ENCODE measurements at regions not wholly inside any gene's neighbourhood (a gene's known extent, or its start where the extent isn't known, plus 50 kb on each side); places are given as distances from the start of the nearest gene placed in this dataset.

- TF ChIP-seq PBX2 (CRISPR knock-in tag; IDR thresholded peaks at IDR 0.05; ENCODE audit: low read depth): no peak
- peak; percentile 77 for TF ChIP-seq PBX2 (tag; conservative IDR thresholded peaks at IDR 0.05; ENCODE audit: low read depth)
- no peak for TF ChIP-seq EZH2 (IDR thresholded peaks at IDR 0.05; ENCODE audit: borderline replicate concordance, low read depth, low read length)
- TF ChIP-seq TCF3 (CRISPR knock-in tag; IDR thresholded peaks at IDR 0.05): peak; percentile 72
- TF ChIP-seq PML (IDR thresholded peaks at IDR 0.05; ENCODE audit: low read length): peak; percentile 59; the same call in 1 of the 2 replicates
- peak; percentile 85 for TF ChIP-seq TEAD4 (IDR thresholded peaks at IDR 0.05; ENCODE audit: low read length)
- TF ChIP-seq TEAD4 (CRISPR knock-in tag; IDR thresholded peaks at IDR 0.05; ENCODE audit: borderline replicate concordance): no peak
- TF ChIP-seq STAT5A (IDR thresholded peaks at IDR 0.05; ENCODE audit: borderline replicate concordance, low read length): peak; percentile 60; the same call in 1 of the 2 replicates
- TF ChIP-seq TAL1 (IDR thresholded peaks at IDR 0.05): peak; percentile 68
- peak; percentile 81 for TF ChIP-seq EP300 (IDR thresholded peaks at IDR 0.05; ENCODE audit: low read length)
- TF ChIP-seq L3MBTL2 (IDR thresholded peaks at IDR 0.05): peak; percentile 38; the same call in 1 of the 2 replicates
- no peak for TF ChIP-seq CBX5 (IDR thresholded peaks at IDR 0.05; ENCODE audit: borderline replicate concordance, low read depth)
- TF ChIP-seq PKNOX1 (IDR thresholded peaks at IDR 0.05): peak; percentile 77
- TF ChIP-seq ARID1B (IDR thresholded peaks at IDR 0.05): peak; percentile 91
- TF ChIP-seq CEBPG (CRISPR knock-in tag; IDR thresholded peaks at IDR 0.05): no peak
- TF ChIP-seq CEBPG (tag; conservative IDR thresholded peaks at IDR 0.05 in 1 of 2, IDR thresholded peaks at IDR 0.05 in 1 of 2): 0 out of 4 replicates have a peak, but pooled peaks of 1 of the 2 experiments have one; percentile 33
- TF ChIP-seq DPF2 (IDR thresholded peaks at IDR 0.05): peak; percentile 82
- TF ChIP-seq ARNT (IDR thresholded peaks at IDR 0.05): peak in 1 of 2 experiments; percentile 55; a peak in 1 of 4 replicates
- peak; percentile 65 for TF ChIP-seq SMARCE1 (IDR thresholded peaks at IDR 0.05)
- TF ChIP-seq NCOR1 (IDR thresholded peaks at IDR 0.05): peak; percentile 57; the same call in 1 of the 2 replicates
- TF ChIP-seq RNF2 (IDR thresholded peaks at IDR 0.05): no peak
- no peak for TF ChIP-seq FOXA3 (CRISPR knock-in tag; conservative IDR thresholded peaks at IDR 0.05 in 1 of 2, IDR thresholded peaks at IDR 0.05 in 1 of 2)
- peak; percentile 70; the same call in 1 of the 2 replicates for TF ChIP-seq SOX6 (IDR thresholded peaks at IDR 0.05)
- 0 out of 2 replicates have a peak, but pooled peaks have one; percentile 27 for TF ChIP-seq CREM (IDR thresholded peaks at IDR 0.05; ENCODE audit: low read depth)
- peak; percentile 48 for TF ChIP-seq CBFA2T3 (IDR thresholded peaks at IDR 0.05)
- TF ChIP-seq BCL6 (CRISPR knock-in tag; IDR thresholded peaks at IDR 0.05): no peak
- TF ChIP-seq RCOR1 (IDR thresholded peaks at IDR 0.05; ENCODE audit: borderline replicate concordance in 1 of 2, low read depth in 2 of 2, low read length in 2 of 2): peak in 1 of 2 experiments; percentile 71; a peak in 2 of 4 replicates
- TF ChIP-seq MTA2 (IDR thresholded peaks at IDR 0.05; ENCODE audit: low read depth): 0 out of 2 replicates have a peak, but pooled peaks have one; percentile 50
- TF ChIP-seq ZC3H8 (IDR thresholded peaks at IDR 0.05): no peak
- no peak for TF ChIP-seq ZBTB12 (CRISPR knock-in tag; IDR thresholded peaks at IDR 0.05)
- peak; percentile 39; the same call in 1 of the 2 replicates for TF ChIP-seq LEF1 (IDR thresholded peaks at IDR 0.05)
These were observed 58.5 kb upstream of the MGAT5 start (continued) for GRCh38 chr2:134195341-134195740.
